HuH-7 (cell line): ENCODE measurements at regions not wholly inside any gene's neighbourhood (a gene's known extent, or its start where the extent isn't known, plus 50 kb on each side); places are given as distances from the start of the nearest gene placed in this dataset.
"Not testable (repeated sequence)": the region's sequence is repeated elsewhere in the genome, so short reads cannot be mapped to it uniquely, and the experiment has no call there.

Experiments used
- DNase-seq: peaks from one replicate; pipeline ENCODE4 v3.0.0; 2011; ENCODE audit warnings: low spot score

DNA sequence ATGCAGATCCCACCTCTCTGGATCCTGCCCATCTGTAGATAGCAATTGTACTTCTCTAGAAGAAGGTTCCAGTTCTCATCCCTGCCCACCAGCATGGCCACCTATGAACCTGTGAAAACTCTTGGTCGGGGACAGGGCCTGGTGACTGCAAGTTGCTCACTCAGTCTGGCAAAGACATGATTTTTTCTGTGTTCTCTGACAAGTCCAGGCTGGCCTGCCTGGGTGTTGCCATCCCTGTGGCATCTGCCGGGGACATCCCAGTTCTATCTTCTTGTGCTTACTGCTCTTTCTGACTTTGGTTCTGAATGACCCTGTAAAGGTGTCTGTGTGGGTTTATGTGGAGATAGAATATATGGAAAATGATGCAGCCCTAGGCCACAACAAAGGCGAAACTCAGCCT is 545.8 kb downstream of the INSC start:
- DNase-seq = no peak

GRCh38 chr11:15662285-15662684 is 547.6 kb downstream of the INSC start:
- no peak for DNase-seq

- no peak for DNase-seq
Measured at GRCh38 chr11:15663777-15664218, 549.1 kb downstream of the INSC start.

GRCh38 chr11:15665368-15665871 is 550.7 kb downstream of the INSC start:
- DNase-seq = peak; percentile 28

GRCh38 chr11:15667127-15667725 is 552.5 kb downstream of the INSC start:
- no peak for DNase-seq

- DNase-seq = no peak
Measured at GRCh38 chr11:15668718-15669117, 554.0 kb downstream of the INSC start.

- DNase-seq = no peak
Measured at GRCh38 chr11:15670520-15671070, 555.9 kb downstream of the INSC start.

- DNase-seq = no peak
Measured at GRCh38 chr11:15671216-15671615, 556.5 kb downstream of the INSC start.

DNA sequence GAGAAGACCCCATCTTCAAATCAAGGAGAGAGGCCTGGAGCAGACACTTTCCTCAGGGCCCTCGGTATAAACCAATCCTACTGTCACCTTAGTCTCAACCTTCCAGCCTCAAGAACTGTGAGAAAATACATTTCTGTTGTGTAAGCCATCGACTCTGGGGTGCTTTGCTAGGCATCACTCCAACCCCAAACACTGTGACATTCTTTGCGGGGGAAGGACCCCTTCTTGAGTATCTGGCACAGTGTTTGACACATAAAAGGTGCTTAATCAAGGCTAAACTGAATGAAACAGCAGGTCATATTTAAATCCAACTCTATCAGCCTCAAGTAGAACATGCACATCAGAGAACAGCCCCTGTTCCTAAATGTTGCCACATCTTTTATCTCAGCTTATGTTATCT is 558.1 kb downstream of the INSC start:
- DNase-seq = no peak

GRCh38 chr11:15673408-15673831 is 558.7 kb downstream of the INSC start:
- DNase-seq = no peak

DNA sequence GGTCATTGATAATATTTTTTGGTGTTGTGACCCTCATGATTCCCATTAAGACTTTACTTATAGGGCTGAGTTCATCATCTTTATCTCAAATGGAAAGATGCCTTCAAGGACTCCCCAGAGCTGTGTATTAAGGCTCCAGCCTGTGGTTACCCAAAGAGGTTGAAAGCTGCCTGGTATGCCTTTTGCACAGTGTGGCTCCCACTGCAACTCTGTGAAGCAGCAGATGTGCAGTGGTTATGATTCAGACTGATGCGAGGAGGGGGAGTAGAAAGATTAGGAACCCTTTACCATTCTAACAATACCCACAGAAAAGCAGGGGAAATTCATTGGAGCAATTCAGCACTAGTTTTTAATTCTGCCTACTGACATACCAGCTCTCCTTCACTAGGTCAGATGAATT is 560.0 kb downstream of the INSC start:
- no peak for DNase-seq

GRCh38 chr11:15675683-15676082 is 561.0 kb downstream of the INSC start:
- no peak for DNase-seq

DNA sequence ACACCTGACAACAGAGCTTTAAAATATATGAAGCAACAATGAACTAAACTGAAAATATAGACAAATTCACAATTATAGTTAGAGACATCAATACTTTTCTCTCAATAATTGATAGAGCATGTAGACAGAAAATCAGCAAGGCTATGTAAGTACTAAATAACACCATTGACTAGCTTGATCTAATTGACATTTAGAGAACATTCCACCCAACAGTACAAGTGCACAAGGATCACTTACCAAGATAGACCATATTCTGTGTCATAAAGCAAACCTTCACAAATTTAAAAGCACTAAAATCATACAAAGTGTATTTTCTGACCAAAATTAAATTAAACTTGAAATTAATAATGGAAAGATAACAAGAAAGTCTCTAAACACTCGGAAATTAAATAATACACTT is 562.5 kb downstream of the INSC start:
- DNase-seq = no peak

DNA sequence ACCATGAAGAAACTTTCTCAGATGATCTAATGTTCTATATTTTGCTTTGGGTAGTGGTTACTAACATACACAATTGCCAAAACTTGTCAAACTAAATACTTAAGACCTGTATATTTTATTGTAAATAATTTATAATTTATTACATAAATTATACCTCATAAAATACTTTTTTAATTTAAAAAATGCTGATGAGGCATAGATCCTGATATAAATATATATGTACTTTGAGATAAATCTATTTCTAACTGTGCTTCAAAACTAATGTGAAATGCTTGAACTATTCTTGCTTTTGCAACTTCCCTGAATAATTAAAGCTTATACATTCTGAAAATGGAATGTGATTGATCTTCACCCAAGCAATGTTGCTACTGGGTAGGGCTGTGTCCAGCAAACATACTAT is 568.8 kb downstream of the INSC start:
- no peak for DNase-seq

DNA sequence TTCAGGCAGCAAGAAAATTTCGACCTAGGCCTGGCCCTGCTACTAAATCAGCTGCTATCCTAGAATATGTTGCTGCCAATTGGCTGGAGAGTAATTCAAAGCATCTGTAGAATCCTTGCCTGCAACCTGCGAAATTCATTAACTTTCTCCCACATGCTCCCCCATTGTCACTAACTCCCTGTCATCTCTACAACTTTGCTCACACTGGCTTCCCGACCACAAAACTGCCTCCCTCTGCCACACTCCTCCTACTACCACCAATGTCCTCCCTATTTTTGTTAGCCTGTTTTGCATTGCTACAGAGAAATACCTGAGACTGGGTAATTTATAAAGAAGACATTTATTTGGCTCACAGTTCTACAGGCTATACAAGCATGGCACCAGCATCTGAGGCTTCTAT is 570.6 kb downstream of the INSC start:
- no peak for DNase-seq

GRCh38 chr11:15686259-15686658 is 571.5 kb downstream of the INSC start:
- not testable (repeated sequence) for DNase-seq

- DNase-seq = no peak
Measured at GRCh38 chr11:15687342-15687741, 572.6 kb downstream of the INSC start.

- no peak for DNase-seq
Measured at GRCh38 chr11:15688351-15688792, 573.6 kb downstream of the INSC start.

DNA sequence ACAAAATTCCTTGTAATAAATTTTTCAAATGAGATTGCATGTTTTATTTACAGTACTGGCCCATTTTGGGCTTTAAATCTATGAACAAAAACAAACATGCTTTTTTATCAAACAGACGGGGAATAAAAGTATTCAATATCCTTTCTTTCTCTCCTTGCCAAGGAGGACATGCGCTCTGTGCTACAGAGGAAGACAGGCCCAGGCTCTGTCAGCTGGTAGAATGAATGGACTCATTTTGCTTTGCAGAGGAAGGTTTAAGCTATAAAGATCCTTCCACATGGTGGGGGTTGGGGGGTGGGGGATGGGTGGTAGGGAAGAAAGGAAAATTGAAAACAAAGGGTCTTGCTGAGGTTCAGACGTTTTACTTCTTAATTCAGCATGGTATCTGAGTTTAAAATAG is 575.6 kb downstream of the INSC start:
- no peak for DNase-seq

DNA sequence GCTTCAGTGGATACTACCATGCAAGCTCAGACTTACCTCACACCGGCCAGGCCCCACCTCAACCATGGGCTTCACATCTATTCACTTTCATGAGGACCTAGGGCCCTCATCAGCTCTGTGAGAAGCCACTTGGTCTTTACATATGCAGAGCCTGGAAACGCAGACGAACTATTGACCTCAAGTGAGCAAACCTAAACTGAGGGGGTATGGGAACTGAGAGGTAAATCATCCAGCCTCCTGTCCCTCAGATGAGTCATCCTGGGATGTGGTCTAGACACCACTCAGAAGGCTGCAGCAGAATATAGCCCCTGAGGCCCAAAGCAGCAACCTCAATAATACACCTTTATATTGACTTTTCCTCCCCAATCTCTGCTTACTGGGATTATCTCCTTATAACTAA is 578.0 kb downstream of the INSC start:
- DNase-seq = no peak

DNA sequence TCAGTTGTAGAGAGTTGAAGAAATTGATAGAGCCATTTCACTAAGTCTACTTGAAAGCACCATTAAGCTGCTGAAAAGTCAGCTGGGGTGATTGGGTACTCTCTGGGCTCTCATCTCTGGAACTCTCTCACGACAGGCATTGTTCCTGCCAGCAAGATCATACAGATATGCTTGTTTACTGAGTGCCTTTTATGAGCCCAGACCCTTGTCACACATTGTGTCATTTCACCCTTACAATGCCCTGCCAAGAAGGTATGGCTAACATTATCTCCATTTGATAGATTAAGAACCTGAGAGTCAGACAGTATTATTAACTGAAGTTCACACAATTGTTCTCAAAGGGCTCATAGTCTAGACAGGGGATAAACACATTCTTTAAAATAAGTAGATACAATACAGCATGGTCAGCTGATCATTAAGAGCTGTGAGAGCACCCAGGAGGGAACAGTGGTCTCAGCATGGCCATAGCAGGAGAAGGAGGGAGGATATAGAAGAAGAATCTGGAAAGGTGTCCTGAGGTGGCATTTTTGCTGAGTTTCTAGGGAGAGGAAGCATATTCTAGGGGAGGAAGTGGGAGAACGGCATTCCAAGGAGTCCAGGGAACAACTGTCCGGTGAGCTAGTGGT is 580.5 kb downstream of the INSC start:
- DNase-seq = no peak

DNA sequence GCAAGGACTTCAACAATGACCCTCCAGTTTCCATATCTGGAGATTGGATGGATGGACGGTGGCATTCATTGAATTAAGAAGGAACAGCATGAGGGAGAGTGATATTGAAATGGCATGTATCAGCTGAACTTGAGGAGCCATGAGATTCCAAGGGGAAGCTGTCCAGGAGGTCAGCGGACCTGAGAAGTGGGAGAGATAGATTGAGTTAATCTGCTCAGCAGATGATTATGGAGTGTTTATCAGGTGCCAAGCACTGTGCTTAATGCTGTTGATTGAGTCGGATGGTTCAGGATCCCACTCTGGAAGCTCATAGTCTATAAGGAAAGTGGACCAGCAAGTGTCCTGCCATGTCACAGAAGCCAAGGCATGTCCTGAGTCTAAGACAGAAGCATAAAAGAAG is 581.3 kb downstream of the INSC start:
- no peak for DNase-seq

DNA sequence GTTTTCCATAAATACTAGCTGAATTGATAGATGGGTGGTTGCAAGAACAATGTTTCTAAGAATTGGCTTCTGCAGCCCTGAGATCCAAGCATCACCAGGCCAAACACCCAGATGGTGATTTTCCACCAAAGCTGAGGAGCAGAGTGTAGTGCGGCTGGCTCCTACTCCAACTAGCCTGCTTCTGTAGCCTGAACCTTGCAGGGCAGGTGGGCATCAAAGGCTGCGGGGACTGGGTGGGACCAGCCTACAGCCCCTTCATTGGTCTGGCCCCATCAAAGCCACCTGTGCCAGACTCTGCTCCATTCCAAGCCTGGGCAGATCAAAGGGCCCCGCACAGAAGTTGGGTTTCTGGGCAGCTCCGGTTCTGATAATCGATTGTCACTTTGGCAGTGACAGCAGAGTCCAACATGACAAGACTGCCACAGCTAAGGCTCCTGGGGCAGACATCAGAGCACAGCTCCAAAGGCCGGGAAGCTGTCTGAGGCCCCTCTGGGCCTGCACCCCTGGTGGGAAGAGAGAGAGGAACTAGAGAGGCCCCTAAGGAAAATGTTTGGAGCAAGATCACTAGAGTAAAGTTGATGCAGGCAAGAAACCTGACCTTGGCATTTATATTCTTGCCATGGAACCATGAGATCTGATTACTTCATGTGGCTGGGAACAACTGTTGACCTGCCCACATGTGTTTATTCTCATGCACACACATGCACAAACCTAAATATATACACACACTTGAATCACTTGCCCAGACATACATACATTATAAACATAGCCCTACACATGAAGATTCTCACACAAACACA is 582.9 kb downstream of the INSC start:
- no peak for DNase-seq
